GM19238 (cell line): ENCODE measurements at regions not wholly inside any gene's neighbourhood (a gene's known extent, or its start where the extent isn't known, plus 50 kb on each side); places are given as distances from the start of the nearest gene placed in this dataset.
"Not testable (repeated sequence)": the region's sequence is repeated elsewhere in the genome, so short reads cannot be mapped to it uniquely, and the experiment has no call there.

Experiments
- DNase-seq: peaks from one replicate; pipeline ENCODE4 v3.0.0; 2011; ENCODE audit warnings: low spot score; ENCODE audit not compliant: insufficient read length

DNA sequence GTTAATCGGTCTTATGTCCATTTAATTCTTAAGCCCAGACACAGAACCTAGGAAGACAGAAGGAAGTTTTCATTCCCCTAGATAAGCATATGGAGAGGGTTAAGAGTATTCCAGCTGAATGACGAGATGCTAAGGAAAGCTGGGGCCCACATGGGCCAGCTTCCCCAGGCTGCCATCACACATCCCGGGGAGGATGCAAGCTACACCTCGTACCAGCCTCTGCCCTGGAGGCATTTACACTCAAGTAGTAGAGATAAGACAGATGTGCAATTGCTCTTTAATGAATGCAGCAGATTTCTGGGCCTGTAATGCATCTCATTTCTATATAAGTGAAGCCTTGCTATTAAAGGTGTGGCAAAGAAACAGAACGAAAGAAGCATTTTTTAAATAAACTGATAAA, 144.5 kb downstream of the MEX3B start:
- DNase-seq: no peak

DNA sequence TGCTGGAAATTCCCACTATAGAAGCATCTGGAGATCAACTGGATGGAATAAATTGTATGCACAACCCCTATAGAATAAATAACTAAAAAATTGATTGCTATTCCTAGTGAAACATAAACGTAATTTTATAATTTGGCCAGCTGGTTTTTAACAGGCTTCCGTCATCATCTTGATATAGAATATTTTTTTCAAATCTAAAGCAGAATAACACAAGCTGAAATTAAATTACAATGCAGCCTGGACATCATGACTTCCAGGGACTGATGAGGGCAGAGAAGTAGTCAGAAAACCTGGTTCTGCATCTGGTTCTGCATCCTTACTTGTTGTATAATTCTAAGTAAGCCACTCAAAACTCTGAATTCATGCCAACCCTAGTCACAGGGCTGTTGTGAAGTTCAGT, 146.1 kb downstream of the MEX3B start:
- no peak for DNase-seq

DNA sequence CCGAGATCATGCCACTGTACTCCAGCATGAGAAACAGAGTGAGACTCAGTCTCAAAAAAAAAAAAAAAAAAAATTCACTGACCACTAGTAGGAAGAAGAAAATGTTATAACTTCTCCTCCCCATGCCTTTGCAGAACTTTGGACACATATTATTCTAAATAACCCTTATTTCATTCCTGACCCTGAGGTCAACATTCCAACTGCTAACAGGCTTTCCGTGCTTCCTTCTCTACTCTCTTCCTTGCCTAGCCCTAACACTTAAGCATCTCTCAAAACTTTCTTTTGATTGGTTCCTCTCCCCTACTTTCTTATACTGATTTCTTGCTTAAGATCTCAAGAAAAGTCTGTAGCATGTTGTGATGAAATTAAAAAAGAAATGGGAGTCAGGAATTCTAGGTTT, 146.8 kb downstream of the MEX3B start:
- no peak for DNase-seq

DNA sequence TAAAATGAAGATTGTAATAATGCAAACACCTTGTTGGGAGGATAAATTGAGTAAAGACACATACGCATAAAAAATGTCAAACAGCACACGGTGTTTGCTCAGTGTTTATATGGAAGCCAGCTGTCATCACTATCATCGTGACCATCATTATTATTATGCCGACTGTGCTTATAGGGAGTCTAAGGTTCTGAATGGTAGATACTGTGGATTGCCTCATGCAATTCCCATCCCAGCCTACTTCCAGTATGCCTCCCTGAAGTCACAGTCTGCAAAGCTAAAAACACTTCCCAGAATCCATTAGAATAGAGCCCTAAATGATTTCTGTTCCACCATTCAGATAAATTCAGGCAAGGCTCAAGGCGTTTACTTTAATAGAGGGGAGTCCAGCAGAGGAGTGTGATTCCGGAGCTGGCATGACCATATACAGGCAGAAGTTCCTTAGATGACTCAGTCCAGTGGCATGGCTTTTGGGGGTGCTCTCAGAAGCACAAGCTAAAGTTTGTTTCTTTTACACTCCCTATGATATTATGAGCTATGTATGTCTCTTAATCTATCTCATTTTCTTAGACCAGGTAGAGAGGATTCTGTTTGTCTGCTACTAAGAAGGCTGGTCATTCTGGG, 148.7 kb downstream of the MEX3B start:
- no peak for DNase-seq

DNA sequence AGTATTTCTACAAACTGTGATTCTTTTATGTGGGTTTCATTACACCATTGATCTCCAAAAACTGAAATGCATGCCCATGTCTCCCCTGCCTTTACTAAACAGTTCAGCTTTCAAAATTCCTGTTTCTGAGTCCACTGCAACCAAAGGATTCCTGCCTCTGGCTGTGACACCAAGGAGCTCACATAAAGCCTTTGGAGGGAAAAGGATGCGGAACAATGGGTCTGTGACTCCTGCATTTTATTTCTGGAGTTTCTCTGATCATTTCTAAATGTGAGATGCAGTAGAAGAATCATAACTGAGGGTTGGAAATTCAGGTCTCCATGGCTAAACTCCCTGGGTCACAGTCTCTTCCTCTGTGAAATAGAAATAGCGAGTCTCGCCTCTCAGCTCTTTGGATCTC, 149.5 kb downstream of the MEX3B start:
- DNase-seq: no peak

DNA sequence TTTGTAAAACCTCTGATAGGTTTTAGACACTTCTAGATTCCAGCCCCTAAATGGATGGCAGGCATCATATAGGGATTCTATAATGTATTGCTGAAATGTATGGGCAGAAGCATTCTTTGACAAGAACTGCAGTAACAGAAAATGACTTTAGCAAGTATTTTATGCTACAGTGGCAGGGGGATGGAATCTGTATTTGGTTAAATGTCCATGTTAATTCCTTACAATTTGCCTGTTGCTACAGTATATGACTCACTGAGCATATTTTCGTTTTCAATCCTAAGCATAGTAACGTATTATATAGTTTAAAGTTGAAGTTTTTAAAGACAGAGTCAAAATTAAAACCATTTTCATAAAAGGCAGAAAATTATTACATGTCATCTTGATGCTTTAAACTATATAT, 150.1 kb downstream of the MEX3B start:
- DNase-seq: no peak

DNA sequence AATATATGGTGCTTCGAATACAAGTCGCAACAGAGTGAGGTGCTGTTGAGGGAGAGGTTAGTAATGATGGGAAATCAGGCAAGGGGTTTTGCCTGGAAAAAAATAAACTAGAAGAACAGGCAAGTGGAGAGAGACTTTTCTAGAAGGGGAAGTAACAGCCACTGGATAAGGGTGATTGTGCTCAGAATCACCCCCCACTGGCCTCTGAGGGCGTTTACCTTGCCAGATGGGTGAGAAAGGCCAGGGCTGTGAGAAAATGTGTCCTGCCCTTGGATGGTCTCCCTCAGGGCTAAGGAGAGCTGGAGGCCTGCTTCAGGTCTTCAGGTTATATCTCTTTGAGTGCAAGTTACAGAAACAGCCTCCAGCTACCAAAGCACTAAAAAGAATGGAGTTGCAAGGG, 151.8 kb downstream of the MEX3B start:
- no peak for DNase-seq

DNA sequence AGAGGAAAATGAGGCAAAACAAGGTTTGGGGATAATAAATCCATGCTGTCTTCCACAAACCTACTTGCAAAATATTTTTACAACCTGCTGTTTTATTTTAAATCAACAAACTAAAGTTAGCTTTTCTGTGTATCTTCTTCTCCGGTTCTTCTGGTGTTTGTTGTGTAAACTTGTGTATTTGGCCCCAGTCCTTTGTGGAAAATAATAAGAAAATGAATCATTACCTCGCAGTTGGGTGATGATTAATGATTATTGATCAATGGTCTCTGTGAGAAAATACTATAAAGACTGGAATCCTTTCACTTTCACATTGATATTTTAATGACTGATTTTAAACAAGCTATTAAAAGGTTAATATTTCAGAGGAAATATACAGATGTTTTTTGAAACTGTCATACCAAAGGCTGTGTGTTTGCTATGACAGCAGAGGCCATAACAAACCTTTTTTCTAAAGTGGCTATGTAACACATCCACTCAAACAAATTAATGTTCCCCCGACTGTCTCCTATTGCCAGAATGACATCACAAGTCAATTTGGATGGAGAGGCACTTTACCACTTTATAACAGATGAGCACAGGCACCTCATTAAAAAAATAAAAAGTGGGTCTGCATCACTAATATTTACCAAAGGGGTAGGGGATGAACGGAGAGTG, 152.5 kb downstream of the MEX3B start:
- no peak for DNase-seq

DNA sequence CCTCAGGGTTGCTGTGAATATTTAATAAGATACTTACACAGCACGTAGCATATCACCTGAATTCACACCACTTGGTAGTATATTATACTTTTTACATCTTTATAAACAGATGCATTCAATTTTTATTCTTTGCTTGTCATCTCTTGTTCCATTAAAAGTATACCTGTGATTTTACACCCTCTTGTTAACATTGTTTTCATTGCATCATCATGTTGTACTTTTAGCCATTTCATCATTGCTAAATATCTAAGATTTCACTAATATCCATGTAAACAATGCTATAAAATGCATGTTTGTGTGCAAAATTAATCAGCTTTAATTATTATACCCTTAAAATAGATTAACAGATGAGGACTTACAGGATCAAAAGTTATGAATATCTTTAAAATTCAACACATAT, 155.3 kb downstream of the MEX3B start:
- DNase-seq: no peak

DNA sequence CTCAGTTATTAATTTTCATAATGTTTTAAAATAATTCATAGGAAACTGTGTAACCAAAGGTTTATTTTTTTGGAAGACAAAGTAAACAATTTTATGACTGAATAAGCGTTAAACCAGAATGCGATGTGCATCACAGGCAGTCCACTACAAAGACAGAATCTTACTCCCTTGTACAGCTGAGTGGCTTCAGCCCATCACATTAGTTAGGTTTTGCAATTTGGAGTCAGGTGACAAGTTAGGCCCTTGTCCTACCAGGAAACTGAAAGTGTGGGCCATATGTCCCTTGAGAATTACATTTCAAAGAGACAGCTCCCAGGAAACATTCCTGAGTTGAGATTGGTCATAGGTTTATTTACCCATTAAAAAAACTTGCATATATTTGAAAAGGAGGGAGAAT, 156.3 kb downstream of the MEX3B start:
- no peak for DNase-seq

DNA sequence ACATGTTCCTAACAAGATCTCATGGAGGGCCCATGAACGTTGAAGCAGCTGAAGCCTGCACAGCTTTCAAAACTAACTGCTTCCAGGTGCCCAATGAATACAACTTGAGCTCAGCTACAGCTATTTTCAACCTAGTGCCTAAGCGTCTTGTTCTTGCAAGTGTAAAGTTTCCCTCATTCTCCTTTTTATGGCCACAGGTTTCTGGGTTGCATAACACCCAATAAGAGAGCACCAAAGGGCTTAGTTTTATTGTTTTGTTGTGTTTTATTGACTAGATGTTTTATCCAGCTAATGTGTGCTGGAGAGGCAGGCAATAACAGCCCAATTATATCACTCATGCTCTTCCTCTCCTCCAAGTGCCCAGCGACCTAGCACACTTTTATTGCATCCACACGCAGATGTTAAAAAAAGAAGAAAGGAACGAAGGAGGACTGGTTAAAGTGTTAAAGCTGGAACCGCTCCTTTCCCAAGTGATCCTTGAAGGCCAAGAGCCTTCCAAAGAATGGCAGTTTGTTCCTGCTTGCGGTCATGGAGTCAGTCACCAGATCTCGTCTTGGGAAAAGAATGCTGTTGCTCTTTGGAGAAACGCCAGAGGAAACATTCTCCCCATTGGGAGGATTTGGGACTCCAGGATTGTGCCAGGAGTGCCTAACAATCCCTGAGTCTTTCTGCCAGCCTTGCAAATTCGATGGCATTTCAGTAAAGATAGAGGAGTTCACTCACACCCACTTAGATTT, 156.9 kb downstream of the MEX3B start:
- no peak for DNase-seq

DNA sequence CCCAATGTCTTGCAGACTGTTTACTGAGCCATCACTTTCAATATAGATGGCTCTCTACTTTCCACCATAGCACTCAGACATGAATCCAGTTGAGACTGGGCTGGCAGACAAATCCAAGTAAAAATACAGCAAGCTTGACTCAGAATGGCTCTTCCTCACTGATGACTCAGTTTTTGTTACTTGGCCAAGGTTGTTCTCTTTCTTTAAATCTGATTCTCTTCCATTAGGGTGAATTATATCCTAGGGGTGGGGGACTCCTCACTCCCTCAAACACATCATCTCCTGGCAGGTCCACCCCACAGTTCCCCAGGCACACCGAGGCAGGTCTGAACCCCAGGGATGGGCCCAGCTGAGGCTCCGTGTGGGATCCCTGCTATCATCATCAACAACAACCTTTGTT, 157.9 kb downstream of the MEX3B start:
- DNase-seq: no peak

DNA sequence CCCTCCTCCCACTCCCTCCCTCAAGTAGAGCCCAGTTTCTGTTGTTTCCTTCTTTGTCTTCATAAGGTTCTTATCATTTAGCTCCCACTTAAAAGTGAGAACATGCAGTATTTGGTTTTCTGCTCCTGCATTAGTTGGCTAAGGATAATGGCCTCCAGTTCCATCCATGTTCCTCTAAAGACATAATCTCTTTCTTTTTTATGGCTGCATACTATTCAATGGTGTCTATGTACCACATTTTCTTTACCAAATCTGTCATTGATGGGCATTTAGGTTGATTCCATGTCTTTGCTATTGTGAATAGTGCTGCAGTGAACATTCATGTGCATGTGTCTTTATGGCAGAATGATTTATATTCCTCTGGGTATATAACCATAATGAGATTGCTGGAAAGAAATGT, 158.6 kb downstream of the MEX3B start:
- not testable (repeated sequence) for DNase-seq

DNA sequence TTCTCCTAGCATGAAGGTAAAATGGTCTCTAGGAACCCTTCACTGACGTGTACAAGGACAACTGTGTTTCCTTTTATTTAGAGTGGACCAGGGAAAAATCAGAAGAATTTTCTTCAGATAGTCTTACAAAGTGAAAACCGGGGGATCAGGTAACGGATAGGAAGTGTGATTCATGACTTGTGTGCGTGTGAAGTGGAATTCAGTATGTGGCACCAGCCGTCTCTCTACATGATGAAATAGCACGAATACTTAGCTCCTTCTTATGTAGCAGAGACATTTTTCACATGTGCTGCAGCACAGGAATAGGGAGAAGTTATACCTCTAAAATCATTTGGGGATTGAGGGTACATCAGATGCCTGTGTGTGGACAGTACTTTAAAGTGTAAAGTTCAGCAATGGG, 159.2 kb downstream of the MEX3B start:
- DNase-seq: no peak

DNA sequence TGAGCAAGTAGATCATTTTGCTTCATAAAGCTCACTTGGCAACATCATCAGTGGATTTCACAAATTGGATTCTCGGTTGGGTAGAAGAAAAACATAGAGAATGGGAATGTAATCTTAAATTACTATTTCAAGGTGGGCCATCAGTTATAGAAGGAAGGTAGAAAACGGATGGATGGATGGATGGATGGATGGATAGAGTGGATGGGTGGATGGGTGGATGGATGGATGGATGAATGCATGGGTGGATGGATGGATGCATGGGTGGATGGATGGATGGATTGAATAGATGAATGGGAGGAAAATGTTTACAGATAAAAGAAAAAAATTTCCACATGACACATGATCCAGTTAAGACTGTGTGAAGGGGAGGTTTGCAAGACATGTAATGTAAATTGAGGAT, 159.7 kb downstream of the MEX3B start:
- DNase-seq: no peak

DNA sequence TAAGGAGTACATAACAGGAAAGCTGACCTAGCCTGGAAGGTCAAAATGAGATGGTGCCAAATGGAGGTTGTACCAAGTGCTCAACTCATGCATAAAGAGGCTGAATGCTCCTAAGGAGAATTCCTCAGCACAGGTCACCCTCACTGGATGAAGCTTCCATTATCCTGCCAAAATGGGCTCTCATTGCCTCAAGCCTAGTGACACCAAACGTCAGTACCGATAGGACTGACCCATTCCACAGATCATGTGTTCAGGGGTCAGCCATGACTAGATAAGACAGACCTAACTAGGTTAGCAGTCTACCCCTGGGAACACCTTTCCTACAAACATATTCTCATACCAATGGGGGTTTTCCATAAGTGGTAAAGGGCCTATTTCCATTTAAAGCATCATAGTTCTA, 160.7 kb downstream of the MEX3B start:
- no peak for DNase-seq

DNA sequence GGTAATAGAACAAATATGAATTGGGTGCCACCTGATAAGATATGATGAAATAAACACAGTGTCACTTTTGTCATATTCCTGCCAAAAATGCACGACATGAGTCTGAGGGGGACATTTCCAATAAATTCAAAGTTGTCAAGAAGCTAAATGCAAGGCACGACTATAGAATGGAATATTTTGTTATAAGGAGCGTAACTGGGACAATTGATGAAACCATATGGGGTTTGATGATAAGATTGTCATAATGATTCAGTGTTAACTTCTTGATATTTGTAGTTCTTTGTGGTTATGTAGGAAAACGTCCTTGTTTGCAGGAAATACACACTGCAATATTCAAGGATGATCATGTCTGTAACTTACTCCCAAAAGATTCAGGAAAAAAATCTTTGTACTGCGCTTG, 163.3 kb downstream of the MEX3B start:
- no peak for DNase-seq

DNA sequence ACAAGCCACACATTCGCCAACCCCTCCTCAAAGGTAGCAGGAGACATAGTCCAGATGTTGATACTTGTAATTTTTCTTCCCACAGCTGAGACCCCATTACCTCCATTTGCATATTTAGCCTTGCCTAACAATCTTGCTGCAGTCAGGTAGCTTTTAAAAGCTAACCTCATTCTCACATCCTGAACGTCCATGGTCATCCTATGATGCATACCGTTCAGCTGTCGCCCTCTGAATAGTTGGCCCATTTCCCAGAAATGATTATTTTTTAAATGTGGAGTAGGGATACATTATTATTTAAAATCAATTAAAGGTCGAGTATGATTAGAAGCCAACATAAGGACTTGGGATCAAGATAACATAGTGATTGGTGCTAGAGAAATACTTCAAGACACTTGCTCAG, 165.0 kb downstream of the MEX3B start:
- DNase-seq: no peak

DNA sequence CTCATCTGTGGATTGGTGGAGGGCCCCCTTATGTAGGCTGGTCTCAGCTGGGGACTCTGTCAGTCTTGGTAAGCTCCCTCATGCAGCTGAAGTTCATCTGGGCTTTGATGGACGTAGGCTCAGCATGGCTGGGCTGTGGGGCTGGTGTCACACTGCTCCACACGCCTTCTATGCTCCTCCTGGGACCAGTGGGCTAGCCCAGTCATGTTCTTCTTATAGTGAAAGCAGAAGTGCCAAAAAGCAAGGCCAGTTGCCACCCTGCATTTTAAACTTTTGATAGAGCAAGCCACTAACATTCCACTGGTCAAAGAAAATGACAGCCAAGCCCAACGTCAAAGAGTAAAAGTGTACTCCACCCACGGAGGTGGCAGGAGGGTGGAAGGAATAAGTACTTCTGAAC, 165.5 kb downstream of the MEX3B start:
- DNase-seq: no peak

DNA sequence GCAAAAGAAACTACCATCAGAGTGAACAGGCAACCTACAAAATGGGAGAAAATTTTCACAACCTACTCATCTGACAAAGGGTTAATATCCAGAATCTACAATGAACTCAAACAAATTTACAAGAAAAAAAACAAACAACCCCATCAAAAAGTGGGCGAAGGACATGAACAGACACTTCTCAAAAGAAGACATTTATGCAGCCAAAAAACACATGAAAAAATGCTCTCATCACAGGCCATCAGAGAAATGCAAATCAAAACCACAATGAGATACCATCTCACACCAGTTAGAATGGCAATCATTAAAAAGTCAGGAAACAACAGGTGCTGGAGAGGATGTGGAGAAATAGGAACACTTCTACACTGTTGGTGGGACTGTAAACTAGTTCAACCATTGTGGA, 170.1 kb downstream of the MEX3B start:
- not testable (repeated sequence) for DNase-seq

DNA sequence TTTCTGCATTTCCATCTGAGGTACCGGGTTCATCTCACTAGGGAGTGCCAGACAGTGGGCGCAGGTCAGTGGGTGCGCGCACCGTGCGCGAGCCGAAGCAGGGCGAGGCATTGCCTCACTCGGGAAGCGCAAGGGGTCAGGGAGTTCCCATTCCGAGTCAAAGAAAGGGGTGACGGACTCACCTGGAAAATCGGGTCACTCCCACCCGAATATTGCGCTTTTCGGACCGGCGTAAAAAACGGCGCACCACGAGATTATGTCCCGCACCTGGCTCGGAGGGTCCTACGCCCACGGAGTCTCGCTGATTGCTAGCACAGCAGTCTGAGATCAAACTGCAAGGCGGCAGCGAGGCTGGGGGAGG, 175.1 kb downstream of the MEX3B start:
- DNase-seq: not testable (repeated sequence)

DNA sequence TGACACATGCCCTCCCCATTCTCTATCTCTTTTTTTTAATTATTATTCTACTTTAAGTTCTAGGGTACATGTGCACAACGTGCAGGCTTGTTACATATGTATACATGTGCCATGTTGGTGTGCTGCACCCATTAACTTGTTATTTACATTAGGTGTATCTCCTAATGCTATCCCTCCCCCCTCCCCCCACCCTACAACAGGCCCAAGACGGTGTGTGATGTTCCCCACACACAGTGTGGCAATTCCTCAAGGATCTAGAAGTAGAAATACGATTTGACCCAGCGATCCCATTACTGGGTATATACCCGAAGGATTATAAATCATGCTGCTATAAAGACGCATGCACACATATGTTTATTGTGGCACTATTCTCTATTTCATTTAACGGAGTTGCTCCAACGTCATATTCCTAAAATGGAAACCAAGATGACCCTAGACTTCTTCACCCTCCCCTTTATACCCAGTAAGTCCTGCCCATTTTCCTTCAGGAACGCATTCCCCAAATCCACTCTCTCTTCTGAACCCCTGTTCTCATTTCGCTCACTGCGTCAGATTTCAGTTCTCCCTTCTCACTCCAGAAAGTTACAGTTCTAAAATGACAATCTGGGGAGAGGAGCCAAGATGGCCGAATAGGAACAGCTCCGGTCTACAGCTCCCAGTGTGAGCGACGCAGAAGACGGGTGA, 175.6 kb downstream of the MEX3B start:
- not testable (repeated sequence) for DNase-seq
